ENCODE measurements at regions not wholly inside any gene's neighbourhood (a gene's known extent, or its start where the extent isn't known, plus 50 kb on each side); places are given as distances from the start of the nearest gene placed in this dataset.

DNA sequence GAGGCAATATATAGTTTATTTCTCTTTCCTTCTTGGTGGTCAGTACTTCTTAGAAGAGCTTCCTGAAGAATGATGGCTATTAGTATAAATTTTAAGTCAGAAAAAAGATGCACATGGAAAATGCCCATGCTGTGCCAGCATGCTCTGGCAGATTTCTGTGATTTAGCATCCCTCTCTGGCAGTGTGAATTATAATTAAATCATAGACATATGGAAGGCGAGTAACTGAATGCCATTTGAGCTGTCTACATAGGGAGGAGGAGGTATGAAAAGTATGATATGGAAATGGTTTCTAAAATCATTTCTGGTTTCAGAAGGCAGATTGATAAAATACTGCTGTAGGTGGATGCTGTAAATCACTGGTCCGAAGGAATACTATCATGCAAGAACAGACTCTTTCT is 754.9 kb upstream of the LRATD1 start:
- TF ChIP-seq L3MBTL2 (conservative IDR thresholded peaks at IDR 0.05) = no peak
- no peak for TF ChIP-seq BHLHE40 (IDR thresholded peaks at IDR 0.05; ENCODE audit: borderline replicate concordance)
- no peak for TF ChIP-seq SUZ12 (IDR thresholded peaks at IDR 0.05)
- TF ChIP-seq, protein P1, sequence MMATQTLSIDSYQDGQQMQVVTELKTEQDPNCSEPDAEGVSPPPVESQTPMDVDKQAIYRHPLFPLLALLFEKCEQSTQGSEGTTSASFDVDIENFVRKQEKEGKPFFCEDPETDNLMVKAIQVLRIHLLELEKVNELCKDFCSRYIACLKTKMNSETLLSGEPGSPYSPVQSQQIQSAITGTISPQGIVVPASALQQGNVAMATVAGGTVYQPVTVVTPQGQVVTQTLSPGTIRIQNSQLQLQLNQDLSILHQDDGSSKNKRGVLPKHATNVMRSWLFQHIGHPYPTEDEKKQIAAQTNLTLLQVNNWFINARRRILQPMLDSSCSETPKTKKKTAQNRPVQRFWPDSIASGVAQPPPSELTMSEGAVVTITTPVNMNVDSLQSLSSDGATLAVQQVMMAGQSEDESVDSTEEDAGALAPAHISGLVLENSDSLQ (IDR thresholded peaks at IDR 0.05) = no peak
- TF ChIP-seq FOXM1 (IDR thresholded peaks at IDR 0.05; ENCODE audit: borderline replicate concordance) = no peak
- TF ChIP-seq ARNT (IDR thresholded peaks at IDR 0.05) = no peak
- TF ChIP-seq SP1 (IDR thresholded peaks at IDR 0.05) = no peak
- no peak for TF ChIP-seq ELF4 (IDR thresholded peaks at IDR 0.05)
- no peak for TF ChIP-seq NFRKB (IDR thresholded peaks at IDR 0.05)
- TF ChIP-seq HDGF (IDR thresholded peaks at IDR 0.05; ENCODE audit: borderline replicate concordance) = no peak
- no peak for TF ChIP-seq TARDBP (IDR thresholded peaks at IDR 0.05)
- no peak for TF ChIP-seq ZNF384 (IDR thresholded peaks at IDR 0.05)
- TF ChIP-seq LEF1 (IDR thresholded peaks at IDR 0.05; ENCODE audit: borderline replicate concordance) = no peak
- TF ChIP-seq FOXK2 (IDR thresholded peaks at IDR 0.05) = no peak
- CTCF ChIA-PET = no interaction called here
- no peak for DNase-seq (ENCODE audit: extremely low spot score)
- POLR2A ChIA-PET = no interaction called here

- ChIA-PET CTCF (no interaction called here), POLR2A (no interaction called here)
- DNase-seq (ENCODE audit: extremely low spot score) = no peak
- TF ChIP-seq FOXM1 (IDR thresholded peaks at IDR 0.05; ENCODE audit: borderline replicate concordance) (no peak), FOXK2 (IDR thresholded peaks at IDR 0.05) (no peak), CTBP1 (IDR thresholded peaks at IDR 0.05; ENCODE audit: borderline replicate concordance) (no peak), L3MBTL2 (conservative IDR thresholded peaks at IDR 0.05) (no peak), TARDBP (IDR thresholded peaks at IDR 0.05) (no peak), ARNT (IDR thresholded peaks at IDR 0.05) (no peak), ZNF384 (IDR thresholded peaks at IDR 0.05) (no peak)
- TF ChIP-seq, protein P1 (IDR thresholded peaks at IDR 0.05) = no peak
Measured at GRCh38 chr2:13884291-13884976, 748.1 kb upstream of the LRATD1 start.

DNA sequence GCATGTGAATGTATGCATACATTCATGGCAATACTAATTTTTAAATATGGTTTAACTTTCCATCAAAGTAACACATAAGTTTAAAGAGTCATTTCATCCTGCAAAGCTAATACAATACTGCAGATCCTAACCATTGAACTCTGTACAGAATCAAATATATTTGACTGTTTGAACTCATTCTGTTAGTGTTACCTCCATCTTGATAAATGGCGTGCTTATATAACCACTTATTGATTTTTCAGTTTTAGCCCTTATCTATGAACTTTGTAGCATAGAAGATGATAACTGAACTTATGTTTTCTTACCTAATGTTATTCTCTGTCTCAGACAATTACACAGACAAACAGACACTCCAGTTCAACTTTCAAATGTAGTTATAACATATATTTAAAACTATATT is 731.0 kb upstream of the LRATD1 start:
- no peak for DNase-seq (ENCODE audit: extremely low spot score)
- ChIA-PET CTCF (no interaction called here), POLR2A (no interaction called here)
- TF ChIP-seq CTBP1 (IDR thresholded peaks at IDR 0.05; ENCODE audit: borderline replicate concordance) (no peak), FOXM1 (IDR thresholded peaks at IDR 0.05; ENCODE audit: borderline replicate concordance) (no peak), BHLHE40 (IDR thresholded peaks at IDR 0.05; ENCODE audit: borderline replicate concordance) (no peak), SP1 (IDR thresholded peaks at IDR 0.05) (no peak), LEF1 (IDR thresholded peaks at IDR 0.05; ENCODE audit: borderline replicate concordance) (no peak), NFRKB (IDR thresholded peaks at IDR 0.05) (no peak), L3MBTL2 (conservative IDR thresholded peaks at IDR 0.05) (no peak), FOXA1 (IDR thresholded peaks at IDR 0.05) (no peak), ZNF384 (IDR thresholded peaks at IDR 0.05) (no peak)

GRCh38 chr2:13905831-13906230 is 726.7 kb upstream of the LRATD1 start:
- CTCF ChIA-PET = no interaction called here
- DNase-seq (ENCODE audit: extremely low spot score) = no peak

DNA sequence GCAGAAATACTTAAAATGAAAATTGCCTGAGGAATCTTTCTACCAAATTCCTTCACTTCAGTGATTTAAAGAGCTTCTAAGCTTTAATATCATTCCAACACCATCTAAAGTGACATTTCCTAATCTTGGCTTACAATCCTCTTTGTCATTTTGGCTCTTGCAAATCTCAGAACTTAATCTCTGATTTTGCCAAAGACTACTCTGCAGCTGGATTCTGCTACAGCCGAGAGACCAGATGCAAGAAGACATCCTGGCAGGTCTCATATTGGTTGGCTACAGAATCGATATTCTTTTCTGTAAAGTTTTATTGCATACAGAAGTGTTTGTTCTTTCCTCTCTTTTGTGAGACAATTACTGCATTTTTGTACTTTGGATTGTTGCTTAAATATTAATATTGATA is 716.5 kb upstream of the LRATD1 start:
- no peak for DNase-seq (ENCODE audit: extremely low spot score)
- POLR2A ChIA-PET = no interaction called here
- CTCF ChIA-PET = no interaction called here

More at GRCh38 chr2:13905831-13906230, 726.7 kb upstream of the LRATD1 start:
- POLR2A ChIA-PET = no interaction called here
- TF ChIP-seq FOXK2 (IDR thresholded peaks at IDR 0.05) (no peak), ARNT (IDR thresholded peaks at IDR 0.05) (no peak), L3MBTL2 (conservative IDR thresholded peaks at IDR 0.05) (no peak), NFRKB (IDR thresholded peaks at IDR 0.05) (no peak), SP1 (IDR thresholded peaks at IDR 0.05) (no peak), LEF1 (IDR thresholded peaks at IDR 0.05; ENCODE audit: borderline replicate concordance) (no peak), FOXA1 (IDR thresholded peaks at IDR 0.05) (no peak), ELF4 (IDR thresholded peaks at IDR 0.05) (no peak), BHLHE40 (IDR thresholded peaks at IDR 0.05; ENCODE audit: borderline replicate concordance) (no peak)
- TF ChIP-seq, protein P1 (IDR thresholded peaks at IDR 0.05) = no peak

DNA sequence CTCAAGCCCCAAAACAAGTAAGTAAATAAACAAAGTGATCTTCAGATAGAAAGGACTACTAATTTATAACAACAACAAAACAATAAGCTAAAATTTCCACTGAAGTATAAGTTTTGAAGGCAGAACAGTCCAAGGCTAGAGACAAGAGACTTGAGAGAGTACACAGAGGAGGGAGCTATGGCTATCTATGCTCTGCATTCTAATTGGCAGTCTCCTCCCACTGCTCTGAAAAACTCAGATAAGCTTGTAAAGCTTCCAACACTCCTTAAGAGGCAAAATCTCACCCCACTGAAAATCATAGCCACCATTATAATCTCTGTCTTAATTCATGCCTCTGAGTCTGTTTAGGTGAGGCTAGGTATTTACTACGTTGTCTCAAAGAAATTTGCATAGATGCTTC is 714.6 kb upstream of the LRATD1 start:
- TF ChIP-seq BHLHE40 (IDR thresholded peaks at IDR 0.05; ENCODE audit: borderline replicate concordance) = no peak
- TF ChIP-seq HDGF (IDR thresholded peaks at IDR 0.05; ENCODE audit: borderline replicate concordance) = no peak
- no peak for TF ChIP-seq ELF4 (IDR thresholded peaks at IDR 0.05)
- no peak for TF ChIP-seq NFRKB (IDR thresholded peaks at IDR 0.05)
- no peak for TF ChIP-seq L3MBTL2 (conservative IDR thresholded peaks at IDR 0.05)
- TF ChIP-seq, protein P1 (IDR thresholded peaks at IDR 0.05) = no peak
- TF ChIP-seq CTBP1 (IDR thresholded peaks at IDR 0.05; ENCODE audit: borderline replicate concordance) = no peak
- TF ChIP-seq FOXK2 (IDR thresholded peaks at IDR 0.05) = no peak
- no peak for TF ChIP-seq SUZ12 (IDR thresholded peaks at IDR 0.05)
- no peak for TF ChIP-seq ZNF384 (IDR thresholded peaks at IDR 0.05)
- TF ChIP-seq SP1 (IDR thresholded peaks at IDR 0.05) = no peak
- no peak for TF ChIP-seq FOXM1 (IDR thresholded peaks at IDR 0.05; ENCODE audit: borderline replicate concordance)
- TF ChIP-seq TARDBP (IDR thresholded peaks at IDR 0.05) = no peak
- TF ChIP-seq LEF1 (IDR thresholded peaks at IDR 0.05; ENCODE audit: borderline replicate concordance) = no peak
- POLR2A ChIA-PET = no interaction called here
- CTCF ChIA-PET = no interaction called here
- no peak for DNase-seq (ENCODE audit: extremely low spot score)

More for the DNA sequence above, 716.5 kb upstream of the LRATD1 start:
- no peak for TF ChIP-seq LEF1 (IDR thresholded peaks at IDR 0.05; ENCODE audit: borderline replicate concordance)
- no peak for TF ChIP-seq BHLHE40 (IDR thresholded peaks at IDR 0.05; ENCODE audit: borderline replicate concordance)
- no peak for TF ChIP-seq SUZ12 (IDR thresholded peaks at IDR 0.05)
- TF ChIP-seq SP1 (IDR thresholded peaks at IDR 0.05) = no peak
- no peak for TF ChIP-seq ARNT (IDR thresholded peaks at IDR 0.05)
- TF ChIP-seq TARDBP (IDR thresholded peaks at IDR 0.05) = no peak
- no peak for TF ChIP-seq ZNF384 (IDR thresholded peaks at IDR 0.05)
- no peak for TF ChIP-seq FOXA1 (IDR thresholded peaks at IDR 0.05)
- no peak for TF ChIP-seq CTBP1 (IDR thresholded peaks at IDR 0.05; ENCODE audit: borderline replicate concordance)
- no peak for TF ChIP-seq HDGF (IDR thresholded peaks at IDR 0.05; ENCODE audit: borderline replicate concordance)
- no peak for TF ChIP-seq L3MBTL2 (conservative IDR thresholded peaks at IDR 0.05)
- no peak for TF ChIP-seq ELF4 (IDR thresholded peaks at IDR 0.05)
- TF ChIP-seq FOXK2 (IDR thresholded peaks at IDR 0.05) = no peak

All from HEK293T (cell line).